Jurkat, Clone E6-1 (cell line): ENCODE measurements at regions not wholly inside any gene's neighbourhood (a gene's known extent, or its start where the extent isn't known, plus 50 kb on each side); places are given as distances from the start of the nearest gene placed in this dataset.

Experiments used
- DNase-seq: peaks from one replicate; pipeline ENCODE4 v3.0.0-alpha.2; 2011; ENCODE audit warnings: low read depth, low spot score
- H3K4me3 ChIP-seq: 2 replicates; pipeline ENCODE4 v1.5.1; 2011; ENCODE audit warnings: mild to moderate bottlenecking, low read length, control low read depth, moderate library complexity

DNA sequence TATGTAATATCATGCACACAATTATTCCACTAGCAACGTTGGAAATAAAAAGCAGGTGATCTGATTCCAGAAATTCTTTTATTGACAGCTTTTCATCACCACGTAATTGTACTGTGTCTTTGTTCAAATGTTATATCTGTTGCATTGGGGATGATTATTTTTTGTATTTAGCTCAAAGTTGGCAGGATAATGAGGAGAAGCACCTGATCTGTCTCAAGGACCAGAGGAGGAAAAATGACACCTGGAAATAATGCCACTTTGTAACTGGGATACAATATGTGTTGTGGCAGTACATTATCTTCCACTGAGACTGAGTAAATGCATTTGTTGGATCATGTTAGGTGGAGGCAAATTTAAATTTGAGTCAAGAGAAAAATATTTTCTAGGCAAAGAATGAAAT, 1298.8 kb upstream of the CDH6 start:
- no peak for DNase-seq
- no peak overlapping the region for H3K4me3 ChIP-seq

DNA sequence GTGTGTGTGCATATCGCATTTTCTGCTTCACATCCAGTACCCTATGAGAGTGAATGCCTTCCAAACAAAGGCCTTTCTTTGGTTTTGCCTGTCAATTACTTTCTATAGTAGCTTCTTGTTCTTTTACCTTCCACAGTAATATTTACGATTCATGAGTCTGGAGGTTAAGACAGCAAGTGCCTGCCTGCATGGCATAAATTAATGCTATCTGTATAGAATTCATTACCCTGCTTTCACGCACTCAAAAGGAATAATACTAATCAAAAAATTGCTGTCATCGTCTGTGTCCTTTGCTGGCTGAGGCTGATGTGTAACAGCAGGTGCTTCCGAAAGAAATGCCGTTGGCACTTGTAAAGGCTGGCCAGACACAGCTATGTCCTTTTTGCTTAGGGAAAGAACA, 1304.4 kb upstream of the CDH6 start:
- H3K4me3 ChIP-seq = no peak overlapping the region
- DNase-seq = no peak

DNA sequence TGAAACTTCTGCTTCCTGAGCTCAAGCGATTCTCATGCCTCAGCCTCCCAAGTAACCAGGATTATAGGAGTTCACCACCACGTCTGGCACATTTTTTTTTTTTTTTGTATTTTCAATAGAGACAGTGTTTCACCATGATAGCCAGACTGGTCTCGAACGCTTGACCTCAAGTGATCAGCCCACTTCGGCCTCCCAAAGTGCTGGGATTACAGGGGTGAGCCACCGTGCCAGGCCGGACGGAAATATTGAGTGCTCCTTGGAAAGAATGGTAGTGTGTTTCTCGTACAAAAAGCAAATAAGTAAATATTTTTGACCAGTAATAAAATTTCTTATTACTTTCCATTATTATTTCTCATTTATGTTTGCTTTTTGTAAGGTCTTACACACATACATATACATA, 1307.9 kb upstream of the CDH6 start:
- no peak for DNase-seq
- H3K4me3 ChIP-seq = no peak overlapping the region

DNA sequence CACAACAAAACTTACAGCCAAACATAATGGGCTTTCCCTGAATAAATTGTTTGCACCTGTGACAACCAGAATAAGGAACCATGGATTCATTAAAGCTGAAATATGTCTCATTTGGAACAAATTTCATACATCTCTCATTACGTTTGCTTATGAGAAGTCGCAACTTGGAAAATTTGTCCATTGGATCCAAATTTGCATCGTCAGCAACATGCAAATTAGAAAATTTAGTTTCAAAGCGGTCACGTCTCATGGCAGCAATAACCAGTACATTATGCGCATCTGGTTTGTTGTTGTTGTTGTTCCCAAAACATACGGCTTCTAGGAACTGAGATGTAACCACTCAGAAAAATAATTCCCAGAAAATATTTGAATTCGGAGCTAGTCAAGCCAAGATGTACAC, 1311.5 kb upstream of the CDH6 start:
- H3K4me3 ChIP-seq = no peak overlapping the region
- no peak for DNase-seq

DNA sequence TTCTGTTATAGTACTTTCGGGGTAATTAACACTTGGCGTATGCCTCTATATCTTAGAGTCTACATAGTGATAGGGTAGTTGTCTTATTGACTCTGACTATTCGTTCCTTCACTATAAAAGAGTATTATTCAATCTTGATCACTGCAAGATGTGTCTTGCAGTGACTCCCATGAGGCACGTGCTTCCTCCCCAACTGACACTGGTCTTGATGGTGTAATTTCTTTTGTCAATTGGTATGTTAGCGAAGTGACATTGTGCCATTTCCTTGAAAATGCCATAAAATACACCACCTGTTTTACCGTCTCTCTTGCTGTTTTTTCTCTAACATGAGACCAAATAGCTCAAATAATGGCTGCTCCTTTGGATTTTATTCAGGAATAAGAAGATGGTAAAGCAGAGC, 1314.1 kb upstream of the CDH6 start:
- H3K4me3 ChIP-seq = no peak overlapping the region
- no peak for DNase-seq

DNA sequence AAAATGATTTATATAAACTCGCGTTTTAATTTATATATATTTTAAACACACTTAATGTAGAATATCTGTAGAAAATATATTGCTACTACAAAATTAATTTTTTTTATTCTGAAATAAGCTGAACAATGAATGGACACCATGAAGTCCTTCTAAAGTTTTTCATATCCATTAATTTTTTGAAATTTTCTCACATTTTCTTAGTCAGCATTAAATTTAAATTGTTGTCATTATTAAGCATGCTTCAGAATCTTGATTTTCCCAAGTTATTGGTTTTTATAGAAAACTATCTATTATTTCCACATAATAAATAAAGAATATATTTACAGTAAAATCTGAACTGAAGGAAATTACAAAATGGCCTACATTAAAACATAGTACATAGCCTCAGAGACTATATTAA, 1314.9 kb upstream of the CDH6 start:
- H3K4me3 ChIP-seq = no peak overlapping the region
- DNase-seq = no peak

DNA sequence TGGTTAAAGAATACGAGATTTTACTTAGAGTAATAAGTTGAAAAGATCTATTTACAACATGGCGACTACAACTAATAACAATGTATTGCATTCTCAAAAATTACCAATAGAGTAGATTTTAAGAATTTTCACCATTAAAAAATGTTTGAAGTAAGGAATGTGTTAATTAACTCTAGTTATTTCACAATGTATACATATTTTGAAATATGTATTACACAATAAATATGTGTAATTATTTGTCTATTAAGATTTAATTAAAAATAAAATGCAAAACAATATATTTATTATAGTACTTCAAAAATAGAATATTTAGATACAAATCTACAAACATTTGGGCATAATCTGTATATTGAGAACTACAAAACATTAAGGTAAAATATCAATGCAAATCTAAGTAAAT, 1326.3 kb upstream of the CDH6 start:
- no peak overlapping the region for H3K4me3 ChIP-seq
- no peak for DNase-seq

DNA sequence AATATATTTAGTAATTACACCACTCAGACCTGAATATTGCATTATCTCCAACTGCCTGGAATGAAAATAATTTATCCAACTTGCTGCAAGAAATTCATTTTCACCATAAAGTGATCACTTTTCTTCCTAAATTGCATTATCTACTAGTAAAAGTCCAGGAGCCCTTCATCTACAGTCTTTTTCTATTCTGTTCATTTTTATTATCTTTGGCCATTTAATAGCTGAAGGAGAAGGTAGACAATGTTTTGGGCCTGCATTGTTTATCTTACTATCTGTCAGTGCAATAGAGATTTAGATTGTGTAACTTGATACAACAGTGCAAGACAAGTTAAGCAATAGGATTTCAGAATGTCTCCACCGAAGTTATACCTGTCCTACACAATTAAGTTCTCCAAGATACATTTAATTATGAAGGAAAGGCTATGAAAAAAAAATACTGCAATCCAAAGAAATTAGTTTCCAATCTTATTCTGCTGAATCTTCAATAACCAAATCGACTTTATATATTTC, 1339.7 kb upstream of the CDH6 start:
- DNase-seq = no peak
- no peak overlapping the region for H3K4me3 ChIP-seq

DNA sequence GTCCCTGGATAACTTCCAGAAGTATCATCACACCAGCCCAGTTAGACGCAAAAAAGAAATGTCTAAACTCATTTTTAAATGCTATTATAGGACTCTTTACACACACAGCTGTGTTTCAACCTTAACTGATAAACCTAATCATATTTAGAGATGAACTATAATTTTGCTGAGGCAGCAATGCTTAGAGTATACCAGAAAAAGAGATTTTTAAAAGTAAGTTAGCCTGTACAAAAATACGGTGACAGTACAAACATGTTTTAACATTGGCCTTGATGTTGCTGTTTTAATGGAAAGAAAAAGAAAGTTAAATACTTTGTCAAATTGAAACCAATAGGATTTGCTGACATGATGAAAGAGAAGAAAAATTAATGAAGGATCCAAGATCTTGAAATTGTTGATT, 1341.2 kb upstream of the CDH6 start:
- no peak overlapping the region for H3K4me3 ChIP-seq
- DNase-seq = no peak

DNA sequence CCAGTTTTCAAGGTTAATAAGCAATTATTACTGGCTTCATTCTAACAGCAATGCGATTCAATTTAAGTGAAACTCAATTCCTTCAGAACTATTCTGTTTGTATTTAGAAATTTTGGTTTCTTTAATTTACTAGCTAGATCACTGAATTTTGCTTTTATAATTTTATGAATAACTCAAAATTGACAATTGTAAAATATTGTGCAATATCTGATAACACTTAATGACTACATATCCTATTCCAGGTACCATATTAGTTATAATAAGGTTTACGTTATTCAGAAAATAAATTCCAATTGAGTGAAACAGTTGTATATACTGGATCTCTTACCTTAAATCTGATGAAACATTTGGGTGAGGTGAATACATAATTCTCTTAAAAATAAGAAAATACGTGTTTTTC, 1348.3 kb upstream of the CDH6 start:
- H3K4me3 ChIP-seq = no peak overlapping the region
- DNase-seq = no peak

DNA sequence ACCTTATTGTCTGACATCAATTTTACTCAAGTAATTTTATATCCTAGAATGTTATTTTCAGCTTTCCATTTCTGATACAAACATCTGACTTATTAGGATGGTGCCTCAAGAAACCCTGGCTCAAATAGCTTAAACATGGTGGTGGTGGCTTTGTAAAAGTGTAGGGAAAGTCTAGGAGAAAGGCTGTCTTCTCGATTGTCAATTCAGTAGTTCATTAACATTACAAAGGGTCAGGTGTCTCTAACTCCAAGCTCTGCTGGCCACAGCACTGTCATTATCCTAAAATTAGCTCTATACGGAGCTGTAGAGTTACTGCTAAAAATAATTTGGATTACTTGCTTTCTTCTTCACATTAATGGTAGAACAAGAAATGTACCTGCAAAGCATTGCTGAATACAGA, 1360.1 kb upstream of the CDH6 start:
- no peak for DNase-seq
- no peak overlapping the region for H3K4me3 ChIP-seq

DNA sequence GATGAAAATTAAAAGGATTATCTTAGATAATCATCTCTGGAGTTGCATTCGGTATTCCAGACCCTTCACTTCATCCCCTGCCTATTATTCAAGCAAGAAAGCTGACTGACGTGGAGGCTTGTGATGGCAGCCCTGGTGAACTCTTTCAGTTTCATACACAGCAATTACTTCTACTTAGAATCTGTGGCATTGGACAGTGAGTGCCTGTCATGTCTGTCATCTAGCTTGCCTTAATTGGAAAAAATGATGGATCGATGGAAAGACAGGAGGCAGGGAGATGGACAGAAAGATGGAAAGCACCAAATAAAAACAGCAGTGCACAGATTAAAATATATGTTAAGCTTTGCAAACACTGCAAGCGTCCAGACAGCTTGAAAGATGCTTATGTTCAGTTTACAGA, 1371.0 kb upstream of the CDH6 start:
- DNase-seq = no peak
- no peak overlapping the region for H3K4me3 ChIP-seq

DNA sequence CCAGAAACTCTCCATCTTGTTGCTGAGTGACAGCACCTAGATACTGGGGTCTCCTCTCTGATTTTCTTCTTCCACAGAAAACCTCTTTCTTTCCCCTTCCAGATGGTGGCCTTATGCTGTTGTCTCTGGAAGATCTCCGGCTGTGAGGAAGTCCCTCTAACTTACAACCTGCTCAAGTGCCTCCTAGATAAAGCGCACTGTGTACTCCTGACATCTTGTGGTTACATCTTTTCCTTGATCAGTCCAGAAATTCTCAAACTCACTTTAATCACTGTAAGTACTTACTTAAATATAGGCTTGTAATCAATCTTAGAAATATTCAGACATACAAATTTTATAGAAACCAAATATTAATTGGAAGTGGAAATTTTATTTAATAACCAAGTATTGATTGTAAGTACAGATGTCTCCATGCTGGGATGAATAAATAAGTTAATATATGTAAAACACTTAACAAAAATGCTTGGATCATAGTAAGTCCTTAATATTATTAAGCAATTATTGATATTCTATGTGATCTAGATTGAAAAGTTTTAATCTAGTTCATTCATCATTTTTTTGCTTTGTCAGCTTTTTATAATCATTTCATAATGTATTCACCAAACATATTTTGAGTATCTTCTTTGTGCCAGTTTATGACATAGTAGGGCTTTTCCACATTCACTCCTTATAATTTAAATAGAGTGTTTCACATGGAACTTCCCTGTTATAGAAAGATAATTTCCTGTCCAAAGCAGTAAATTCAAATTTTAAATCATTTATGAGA, 1381.4 kb upstream of the CDH6 start:
- H3K4me3 ChIP-seq = no peak overlapping the region
- no peak for DNase-seq

DNA sequence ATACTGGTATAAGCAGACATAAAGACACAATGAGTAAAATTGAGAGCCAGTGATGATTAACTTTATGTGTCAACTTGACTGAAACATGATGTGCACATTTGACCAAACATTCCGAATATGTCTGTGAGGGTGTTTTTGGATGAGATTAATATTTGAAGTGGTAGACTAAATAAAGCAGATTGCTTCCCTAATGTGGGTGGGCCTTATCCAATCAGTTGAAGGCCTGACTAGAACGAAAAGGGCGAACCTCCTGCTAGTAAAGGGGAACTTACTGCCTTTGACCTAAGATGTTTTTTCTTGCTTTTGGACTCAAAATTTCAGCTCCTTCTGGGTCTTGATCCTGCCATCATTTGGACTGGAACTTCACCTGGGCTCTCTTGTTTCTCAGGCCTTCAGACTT, 1387.7 kb upstream of the CDH6 start:
- DNase-seq = no peak
- H3K4me3 ChIP-seq = no peak overlapping the region

DNA sequence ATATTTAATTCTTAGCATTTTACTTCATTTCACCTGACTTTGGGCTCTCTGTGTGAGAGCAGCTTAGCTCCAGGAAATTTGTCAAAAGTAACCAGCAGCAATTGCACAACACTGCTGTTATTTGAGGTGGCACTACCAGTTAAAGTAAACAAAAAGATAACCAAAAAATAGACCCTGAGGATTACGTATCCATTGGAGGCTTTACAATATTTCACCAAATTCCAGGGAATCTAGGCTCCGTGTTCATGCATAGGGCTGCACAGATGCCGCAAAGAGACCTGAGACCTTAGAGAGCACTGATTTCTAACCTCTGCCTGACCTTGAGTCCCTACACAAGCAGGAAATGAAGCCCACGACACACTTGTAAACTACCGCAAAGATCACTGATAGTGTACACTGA, 1392.7 kb upstream of the CDH6 start:
- no peak overlapping the region for H3K4me3 ChIP-seq
- DNase-seq = no peak

DNA sequence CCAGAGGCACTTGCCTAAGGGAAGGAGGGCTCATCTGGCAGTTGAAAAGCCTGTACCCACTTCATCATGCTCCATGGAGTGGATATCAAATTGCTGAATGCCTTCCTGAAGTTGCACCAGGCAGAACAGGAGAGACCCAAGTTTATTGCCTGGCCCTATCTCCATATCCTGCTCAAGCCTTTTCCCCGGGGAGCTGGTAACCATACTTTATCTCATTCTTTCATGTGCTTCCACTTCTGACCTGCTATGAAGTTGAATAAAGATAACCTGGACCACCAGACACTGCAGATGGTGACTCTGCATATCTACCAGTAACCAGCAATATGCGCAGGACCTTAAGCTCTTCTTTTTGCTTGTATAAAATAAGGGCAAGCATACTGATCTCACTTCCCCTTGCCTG, 1397.5 kb upstream of the CDH6 start:
- DNase-seq = no peak
- no peak overlapping the region for H3K4me3 ChIP-seq

DNA sequence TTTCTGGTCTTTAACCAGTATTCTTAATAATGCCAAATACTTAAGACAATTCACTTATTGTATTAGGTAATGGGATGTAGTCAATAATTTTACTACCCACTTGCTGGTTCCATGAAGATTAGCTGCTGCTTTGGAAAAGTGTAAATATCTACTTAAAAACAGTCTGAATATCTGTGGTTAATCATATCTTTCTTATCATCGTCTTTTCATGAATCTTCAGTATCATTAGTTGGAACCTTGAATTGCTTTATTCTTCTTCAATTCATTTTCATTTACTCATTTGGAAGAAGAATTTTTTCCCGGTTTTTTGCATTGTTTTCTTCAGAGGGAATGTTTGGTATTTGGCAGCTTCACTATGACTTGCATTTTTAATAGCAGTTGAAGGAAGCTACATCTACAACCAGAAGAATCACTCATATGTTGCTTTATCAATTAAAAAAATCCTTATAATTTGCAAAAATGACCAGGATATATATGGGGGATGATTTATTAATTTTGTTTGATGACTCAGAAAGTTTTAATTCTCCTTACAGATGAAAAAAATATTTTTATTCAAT, 1398.3 kb upstream of the CDH6 start:
- no peak overlapping the region for H3K4me3 ChIP-seq
- DNase-seq = no peak

DNA sequence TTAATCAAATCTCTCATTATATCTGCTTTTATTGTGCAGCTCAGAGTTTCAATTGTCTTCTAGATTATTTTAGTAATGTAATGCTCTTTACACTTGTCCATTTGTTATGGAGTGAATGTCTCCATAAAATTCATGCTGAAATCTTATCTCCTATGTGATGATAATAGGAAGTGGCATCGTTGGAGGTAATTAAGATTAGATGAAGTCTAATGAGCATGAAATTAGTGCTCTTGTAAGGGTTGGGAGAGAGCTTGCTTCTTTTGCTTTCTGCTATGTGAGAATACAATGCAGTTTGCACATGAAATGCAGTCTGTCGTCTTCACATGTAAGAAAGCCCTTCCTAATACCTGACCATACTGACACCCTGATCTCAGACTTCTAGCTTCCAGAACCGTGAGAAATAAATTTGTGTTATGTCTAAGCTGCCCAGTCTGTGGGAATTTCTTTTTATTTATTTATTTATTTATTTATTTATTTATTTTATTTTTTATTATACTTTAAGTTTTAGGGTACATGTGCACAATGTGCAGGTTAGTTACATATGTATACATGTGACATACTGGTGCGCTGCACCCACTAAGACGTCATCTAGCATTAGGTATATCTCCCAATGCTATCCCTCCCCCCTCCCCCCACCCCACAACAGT, 1399.2 kb upstream of the CDH6 start:
- no peak for DNase-seq
- H3K4me3 ChIP-seq = no peak overlapping the region

DNA sequence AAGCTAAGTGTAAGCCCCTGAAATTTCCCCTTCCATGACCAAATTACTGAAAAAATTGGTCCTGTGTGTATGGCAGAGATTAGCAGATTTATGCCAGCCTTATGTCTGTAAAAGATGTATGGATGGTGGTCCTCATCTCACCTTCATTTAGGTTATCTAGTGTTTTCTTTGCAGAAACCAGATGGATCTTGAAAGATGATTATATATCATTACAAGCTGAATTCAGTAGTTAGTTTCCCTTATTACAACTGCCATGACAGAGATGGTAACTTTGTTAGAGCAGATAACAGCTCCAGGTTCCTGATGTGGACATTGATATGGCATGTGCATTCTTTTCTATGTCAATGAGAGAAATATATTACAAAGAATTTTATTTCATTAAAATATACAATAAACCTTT, 1403.2 kb upstream of the CDH6 start:
- H3K4me3 ChIP-seq = no peak overlapping the region
- DNase-seq = no peak

DNA sequence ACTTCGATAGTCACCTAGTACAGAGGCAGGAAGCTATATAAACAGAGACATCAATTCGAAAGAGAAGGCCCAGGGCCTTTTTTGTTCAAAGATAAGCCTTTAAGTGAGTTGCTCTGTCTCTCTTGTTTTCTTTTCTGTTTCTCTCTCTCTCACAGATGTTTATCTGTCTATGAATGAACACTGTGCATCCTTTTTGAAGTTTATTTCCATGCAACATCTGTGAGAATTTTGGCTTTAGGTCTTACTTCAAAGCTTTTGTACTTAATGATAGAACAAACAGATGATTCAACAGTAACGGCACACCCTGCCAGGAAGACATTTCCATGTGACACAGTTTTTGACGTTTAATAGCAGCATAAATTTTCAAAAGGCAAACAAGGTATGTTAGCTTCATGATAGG, 1413.1 kb upstream of the CDH6 start:
- DNase-seq = peak; percentile 4
- no peak overlapping the region for H3K4me3 ChIP-seq

DNA sequence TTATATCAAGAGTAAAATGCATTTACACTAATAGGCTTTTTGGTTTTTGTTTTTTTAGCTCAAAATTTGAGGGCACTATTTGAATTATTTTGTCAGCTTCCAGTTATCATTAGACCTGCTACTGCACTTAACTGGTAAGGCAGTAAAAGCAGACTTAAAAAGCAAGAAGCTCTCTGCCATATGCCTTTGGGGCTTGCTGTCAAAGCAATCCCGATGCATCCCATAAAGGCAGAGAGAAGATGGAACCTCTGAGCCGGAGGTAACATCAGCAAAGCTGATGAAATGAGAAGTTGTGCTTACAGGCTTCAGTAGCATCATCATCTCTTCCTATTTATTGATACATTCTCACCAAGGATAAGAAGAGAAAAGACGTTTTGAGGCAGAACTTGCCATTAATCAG, 1414.3 kb upstream of the CDH6 start:
- no peak overlapping the region for H3K4me3 ChIP-seq
- no peak for DNase-seq
